ENCODE measurements at regions not wholly inside any gene's neighbourhood (a gene's known extent, or its start where the extent isn't known, plus 50 kb on each side); places are given as distances from the start of the nearest gene placed in this dataset.

GRCh38 chr2:220046507-220046906 lies 419.1 kb downstream of the SLC4A3 start:
- no peak for DNase-seq (ENCODE audit: low read depth in 2 of 2)

DNA sequence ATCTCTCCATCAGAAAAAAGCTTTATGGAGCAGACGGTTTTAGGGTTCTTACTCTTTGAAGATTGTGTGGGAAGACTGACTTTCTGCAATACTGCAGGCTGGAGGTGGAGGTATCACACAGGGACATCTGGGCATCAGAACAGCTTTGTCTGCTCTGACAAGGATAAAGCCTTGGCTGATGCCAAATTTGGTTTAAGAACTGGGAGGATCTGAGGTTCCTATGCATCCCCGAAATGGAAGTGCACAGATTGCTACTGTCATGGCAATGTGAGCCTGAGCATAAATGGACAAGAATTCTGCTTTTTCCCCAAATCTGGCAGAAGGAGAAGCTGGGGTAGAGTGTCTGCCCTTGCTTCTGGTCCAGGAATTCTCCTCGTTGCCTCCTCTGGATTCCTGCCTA lies 424.3 kb downstream of the SLC4A3 start:
- DNase-seq (ENCODE audit: low read depth in 2 of 2) = no peak

DNA sequence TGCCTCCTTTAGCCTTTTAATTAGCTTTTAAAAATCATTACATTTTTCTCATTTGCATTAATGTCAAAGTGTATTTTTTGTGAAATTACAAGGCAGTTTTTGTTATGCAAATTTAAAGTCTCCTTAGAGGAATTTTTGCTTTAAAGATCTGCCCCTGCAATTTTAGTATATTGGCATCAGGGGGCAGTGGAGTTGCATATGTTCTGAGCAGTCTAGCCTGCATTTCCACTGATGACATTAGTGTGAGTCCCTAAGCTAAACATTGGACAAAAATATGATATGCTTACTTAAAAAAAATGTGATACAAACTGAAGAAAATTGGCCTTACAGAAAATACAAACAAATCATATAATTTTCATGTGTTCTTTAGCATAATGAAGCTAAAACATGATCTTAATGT lies 426.5 kb downstream of the SLC4A3 start:
- DNase-seq (ENCODE audit: low read depth in 2 of 2) = no peak

GRCh38 chr2:220057391-220057790 lies 430.0 kb downstream of the SLC4A3 start:
- DNase-seq (ENCODE audit: low read depth in 2 of 2) = no peak

DNA sequence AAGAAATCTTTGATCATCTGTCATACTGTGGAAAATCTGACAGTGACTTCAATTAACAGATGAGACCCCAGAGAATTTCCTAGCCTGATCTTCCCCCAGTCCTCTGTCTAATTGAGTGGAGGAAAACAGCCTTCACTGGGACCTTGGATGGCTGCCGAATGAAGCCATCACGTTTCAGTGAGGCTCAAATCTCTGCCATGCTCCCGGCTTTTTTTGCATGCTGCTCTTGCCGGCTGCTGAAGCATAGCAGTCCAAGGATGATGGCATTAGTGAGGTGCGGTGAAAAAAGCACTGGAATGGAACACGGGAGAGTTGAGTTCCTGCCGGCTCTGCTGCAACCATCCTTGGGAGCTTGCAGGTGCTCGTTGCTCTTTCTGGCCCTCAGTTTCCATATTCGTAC lies 430.5 kb downstream of the SLC4A3 start:
- no peak for DNase-seq (ENCODE audit: low read depth in 2 of 2)

DNA sequence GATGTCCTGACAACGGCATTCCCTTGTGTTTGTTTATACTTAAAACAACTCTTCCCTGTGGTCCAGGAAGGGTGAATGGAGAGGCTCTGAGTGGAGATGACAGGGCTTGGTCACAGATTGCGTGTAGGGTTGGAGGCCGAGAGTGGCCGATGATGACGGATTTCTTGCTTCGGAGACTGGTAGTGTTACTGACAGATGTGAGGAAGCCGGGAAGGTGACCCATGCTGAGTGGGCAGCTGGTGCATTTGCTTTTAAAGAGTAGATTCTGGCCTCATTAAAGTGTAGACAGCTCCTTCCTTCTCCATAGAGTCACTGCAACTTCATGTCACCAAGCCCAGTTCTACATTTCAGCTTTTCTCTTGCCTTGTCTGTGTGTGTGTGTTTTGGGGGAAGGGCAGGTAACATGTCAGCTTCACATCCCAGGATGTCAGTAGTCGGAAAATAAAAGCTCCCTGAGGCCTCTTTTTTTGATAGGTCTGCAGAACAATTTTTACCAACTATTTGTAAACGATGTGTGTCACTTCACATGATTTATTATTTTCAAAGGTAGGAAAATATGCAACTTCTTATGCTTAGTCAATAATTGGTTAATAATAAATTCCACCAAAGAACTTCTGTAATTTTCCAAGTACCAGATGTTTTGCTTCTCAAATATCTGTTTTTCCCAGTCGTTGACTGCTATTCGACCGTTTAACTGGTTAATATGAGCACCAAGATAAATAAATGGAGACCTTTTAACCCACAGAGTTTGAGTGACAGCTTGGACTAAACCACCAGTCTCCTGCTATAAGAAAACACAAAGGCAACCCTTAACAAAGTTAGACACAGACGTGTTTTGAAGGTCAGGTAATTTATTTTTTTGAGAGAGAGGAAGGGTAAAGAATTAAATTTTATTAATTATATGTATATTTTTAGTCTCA lies 436.9 kb downstream of the SLC4A3 start:
- no peak for DNase-seq (ENCODE audit: low read depth in 2 of 2)

DNA sequence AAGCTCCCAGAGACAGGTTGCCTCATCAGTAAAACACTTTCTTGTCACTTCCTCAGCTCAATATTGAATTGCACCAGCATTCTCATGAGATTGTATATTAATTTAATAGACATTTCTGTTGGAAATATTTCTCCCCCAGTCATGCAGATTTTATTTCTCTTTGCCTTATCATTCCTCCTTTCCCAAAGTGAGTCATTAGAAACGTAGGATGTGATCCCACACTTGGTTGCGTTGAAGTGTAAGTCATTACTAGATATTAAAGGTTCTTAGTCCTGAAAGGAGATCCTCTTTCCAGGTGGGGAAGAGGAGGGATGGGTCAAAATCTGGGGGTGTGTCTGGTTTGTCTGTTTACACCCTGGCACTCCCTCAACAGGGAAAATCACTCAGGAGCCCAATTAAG lies 438.2 kb downstream of the SLC4A3 start:
- DNase-seq (ENCODE audit: low read depth in 2 of 2) = no peak

GRCh38 chr2:220068846-220069245 lies 441.4 kb downstream of the SLC4A3 start:
- DNase-seq (ENCODE audit: low read depth in 2 of 2) = no peak

DNA sequence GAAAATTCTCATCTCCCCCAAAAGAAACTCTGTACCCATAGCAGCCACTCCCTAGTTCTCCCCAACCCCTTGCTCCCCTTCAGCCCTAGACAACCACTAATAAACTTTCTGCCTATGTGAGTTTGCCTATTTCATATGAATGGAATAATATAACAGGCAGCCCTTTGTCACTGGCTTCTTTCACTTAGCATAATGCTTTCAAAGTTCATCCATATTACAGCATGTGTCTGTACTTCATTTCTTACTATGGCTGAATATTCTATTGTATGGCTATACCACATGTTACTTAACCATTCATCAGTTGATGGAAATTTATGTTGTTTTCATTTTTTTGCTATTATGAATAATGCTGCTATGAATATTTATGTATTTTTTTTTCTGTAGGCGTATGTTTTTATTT lies 442.9 kb downstream of the SLC4A3 start:
- DNase-seq (ENCODE audit: low read depth in 2 of 2) = no peak

DNA sequence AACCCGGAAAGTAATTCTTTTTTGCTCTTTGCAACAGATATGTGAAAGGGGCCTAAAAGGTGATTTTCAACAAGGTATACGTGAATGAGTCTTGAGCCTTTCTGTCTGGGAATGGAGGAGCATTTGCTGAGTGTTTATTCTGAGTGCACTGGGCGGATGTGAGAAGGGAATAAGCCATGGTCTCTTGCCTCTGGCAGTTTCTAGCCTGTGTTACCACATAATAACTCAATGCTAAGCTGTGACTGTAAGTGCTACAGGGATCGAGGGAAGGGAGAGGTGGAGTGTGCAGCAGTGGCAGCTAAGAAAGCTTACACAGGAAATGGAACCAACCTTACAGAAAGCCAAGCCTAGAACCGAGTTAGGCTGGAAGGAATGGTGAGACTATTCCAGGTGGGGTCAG lies 444.3 kb downstream of the SLC4A3 start:
- DNase-seq (ENCODE audit: low read depth in 2 of 2) = no peak

- no peak for DNase-seq (ENCODE audit: low read depth in 2 of 2)
Measured at GRCh38 chr2:220072669-220073220, 445.3 kb downstream of the SLC4A3 start.

GRCh38 chr2:220075835-220076234 lies 448.4 kb downstream of the SLC4A3 start:
- no peak for DNase-seq (ENCODE audit: low read depth in 2 of 2)

- peak; percentile 71 for DNase-seq (ENCODE audit: low read depth in 2 of 2)
Measured at GRCh38 chr2:220076734-220077133, 449.3 kb downstream of the SLC4A3 start.

DNA sequence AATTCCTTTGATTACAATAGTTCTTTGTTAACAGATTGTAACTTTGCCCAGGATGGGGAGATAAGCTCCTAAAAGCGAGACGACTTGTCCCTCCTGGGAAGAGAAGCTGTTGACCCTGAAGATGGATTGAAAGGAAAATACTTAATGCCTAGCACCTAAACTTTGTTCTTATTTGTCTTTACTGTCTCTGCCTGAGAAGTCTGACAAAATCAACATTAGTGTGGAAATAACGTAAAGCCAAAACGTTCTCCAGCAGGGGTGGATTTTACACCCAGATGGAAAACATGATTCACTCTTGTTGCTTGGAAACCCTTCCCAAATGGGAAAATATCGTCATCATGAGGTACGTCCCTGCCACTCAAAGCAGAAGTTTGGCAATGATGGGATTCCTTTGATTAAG lies 450.1 kb downstream of the SLC4A3 start:
- peak; percentile 34 to 42 for DNase-seq (ENCODE audit: low read depth in 2 of 2)

DNA sequence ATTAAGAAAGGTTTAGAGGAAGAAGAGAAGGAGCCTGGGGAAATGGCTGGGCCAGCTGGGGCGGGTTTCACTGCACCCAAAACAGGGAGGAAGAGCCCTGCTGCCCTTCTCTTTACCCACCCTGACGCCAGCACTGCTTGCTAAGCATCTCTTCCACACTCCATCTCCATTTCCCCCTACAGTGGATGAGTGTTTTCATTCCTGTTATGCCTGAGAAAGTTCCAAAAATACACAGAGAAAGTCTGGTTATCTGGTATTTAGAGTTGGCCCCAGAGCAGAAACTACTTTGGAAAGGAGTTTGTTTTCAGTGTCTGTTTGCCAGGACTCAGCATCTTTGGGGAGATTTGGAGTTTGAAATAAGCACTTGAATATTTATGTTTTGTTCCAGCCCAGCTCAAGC lies 451.0 kb downstream of the SLC4A3 start:
- DNase-seq (ENCODE audit: low read depth in 2 of 2) = peak in 1 of 2 experiments; percentile 13

DNA sequence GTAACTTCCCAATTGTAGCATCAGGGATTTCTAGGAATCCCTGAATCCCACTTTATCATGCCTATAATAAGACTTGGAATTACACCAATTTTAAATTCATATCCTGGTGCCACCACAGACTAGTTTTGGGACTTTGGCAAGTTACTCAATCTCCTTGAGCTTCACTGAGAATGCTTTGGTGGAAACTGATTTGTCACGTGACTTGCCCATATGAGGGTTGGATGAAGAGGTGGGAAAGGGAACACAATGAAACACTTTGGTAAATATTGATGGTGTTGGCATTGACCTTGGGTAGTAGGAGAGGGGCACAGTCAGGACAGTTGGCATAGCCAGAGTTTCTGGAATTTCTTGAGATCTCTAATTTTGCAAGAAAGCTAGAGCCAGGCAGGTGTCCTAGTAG lies 452.2 kb downstream of the SLC4A3 start:
- DNase-seq (ENCODE audit: low read depth in 2 of 2) = no peak

DNA sequence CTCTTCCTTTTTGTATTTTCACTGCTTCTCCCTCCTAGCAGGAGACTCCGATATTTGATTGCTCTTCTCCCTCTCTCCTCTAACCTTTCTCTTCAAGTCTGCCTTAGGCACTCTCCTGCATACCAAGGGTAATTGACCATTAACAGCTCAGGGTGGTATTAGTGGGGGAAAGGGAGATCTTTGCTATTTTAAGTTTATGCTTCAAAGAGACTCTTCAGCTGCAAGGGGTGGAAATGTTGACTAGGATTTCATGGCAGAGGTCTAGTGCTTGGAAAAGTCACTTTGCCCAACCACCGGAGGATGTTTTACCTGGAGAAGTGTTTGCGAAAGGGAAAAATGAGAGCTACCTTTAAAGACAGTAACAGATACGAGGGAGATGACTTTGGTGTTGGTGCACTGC lies 453.7 kb downstream of the SLC4A3 start:
- DNase-seq (ENCODE audit: low read depth in 2 of 2) = no peak

DNA sequence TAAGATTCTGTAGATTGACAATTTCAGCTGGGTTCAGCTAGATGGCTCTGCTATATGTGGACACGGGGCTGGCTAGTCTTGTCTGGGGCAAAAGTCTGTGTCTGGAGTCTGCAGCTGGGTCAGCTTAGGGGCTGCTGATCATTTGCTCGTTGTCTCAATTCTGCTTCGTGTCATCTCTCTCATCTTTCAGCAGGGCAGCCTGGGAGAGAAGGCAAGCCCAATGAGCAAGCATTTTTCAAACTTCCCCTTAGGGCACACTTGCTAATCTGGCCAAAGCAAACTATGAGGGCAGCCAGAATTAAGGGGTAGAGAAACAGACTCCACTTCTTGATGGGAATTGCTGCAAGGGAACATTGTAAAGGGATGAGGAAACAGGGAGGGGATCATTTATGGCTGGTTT lies 462.6 kb downstream of the SLC4A3 start:
- DNase-seq (ENCODE audit: low read depth in 2 of 2) = no peak

GRCh38 chr2:220096406-220096805 lies 469.0 kb downstream of the SLC4A3 start:
- no peak for DNase-seq (ENCODE audit: low read depth in 2 of 2)

DNA sequence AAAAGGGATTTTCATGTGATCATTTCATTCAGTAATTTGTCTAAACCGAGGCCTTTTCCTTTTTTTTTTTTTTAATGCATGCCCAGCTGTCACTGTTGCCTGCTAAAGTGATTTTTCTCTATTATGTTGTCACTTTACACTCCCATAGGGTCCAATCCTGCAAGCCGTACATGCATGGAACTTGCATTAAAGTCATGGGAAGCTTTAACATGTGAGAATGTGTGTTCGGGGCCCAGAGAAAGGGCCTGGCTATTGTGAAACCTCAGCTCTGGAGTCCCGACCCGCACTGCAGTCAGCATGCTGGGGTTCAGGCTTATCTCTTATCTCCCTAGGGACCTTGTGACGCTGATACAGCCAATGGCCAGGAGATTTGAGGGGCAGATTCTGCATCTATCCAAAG lies 474.6 kb downstream of the SLC4A3 start:
- no peak for DNase-seq (ENCODE audit: low read depth in 2 of 2)

DNA sequence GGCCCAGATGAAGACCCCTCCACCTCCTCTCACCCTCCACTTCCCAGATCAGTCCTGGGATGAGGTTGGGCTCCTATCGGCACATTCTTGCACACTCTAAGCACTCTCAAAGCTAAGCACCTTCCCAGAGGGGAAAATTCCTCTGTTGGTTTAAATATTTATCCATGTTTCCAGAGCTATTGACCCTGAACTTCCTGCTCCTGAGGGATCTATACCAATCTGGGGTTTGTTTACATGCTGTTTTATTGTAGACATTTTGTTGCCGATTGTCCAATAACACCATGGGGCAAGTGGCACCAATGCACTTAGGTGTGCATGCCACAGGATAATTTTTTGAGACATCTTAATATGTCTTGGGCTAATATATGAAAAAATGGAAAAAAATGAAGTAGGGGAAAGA lies 476.2 kb downstream of the SLC4A3 start:
- DNase-seq (ENCODE audit: low read depth in 2 of 2) = no peak

DNA sequence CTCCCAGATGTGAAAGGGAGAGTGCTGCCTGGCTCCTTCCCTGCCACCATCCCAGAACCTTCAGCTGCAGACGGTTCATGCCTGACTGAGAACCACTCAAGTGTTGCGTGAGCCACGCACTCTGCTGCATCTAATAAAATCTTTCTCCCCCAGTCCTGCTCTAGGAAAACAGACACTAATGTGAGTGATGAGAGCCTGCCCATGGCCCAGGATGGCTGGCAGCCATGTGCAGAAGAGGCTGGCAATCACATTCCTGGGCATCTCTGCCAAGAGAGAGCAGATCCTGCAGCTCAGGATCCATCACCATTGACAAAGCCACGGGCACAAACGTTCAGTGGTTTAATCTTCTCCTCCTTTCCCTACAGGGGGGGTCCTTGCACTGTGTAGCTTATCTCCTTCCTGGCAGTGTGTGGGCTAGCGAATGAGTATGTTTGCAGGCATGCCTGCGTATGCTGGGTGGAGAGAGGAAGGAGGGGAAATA lies 477.5 kb downstream of the SLC4A3 start:
- peak; percentile 63 to 69 for DNase-seq (ENCODE audit: low read depth in 2 of 2)

DNA sequence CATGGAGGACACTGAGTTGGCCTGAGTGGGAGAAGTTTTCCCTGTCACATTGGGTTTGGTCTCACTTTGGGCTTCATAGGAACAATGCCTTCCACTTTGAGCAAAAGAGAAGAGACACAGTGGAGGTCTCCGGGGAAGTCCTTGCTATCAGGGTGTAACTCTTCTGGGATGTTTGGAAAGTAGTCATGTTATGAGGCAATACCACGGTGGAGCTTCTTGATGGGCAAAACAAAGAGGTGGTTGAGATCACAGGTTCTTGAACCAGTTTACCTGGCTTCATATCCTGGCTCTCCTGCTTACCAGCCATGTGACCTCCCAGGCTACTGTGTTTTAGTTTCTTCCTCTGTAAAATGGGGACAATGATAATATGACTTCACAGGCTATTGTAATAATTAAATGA lies 478.6 kb downstream of the SLC4A3 start:
- DNase-seq (ENCODE audit: low read depth in 2 of 2) = no peak

Data from fibroblast of skin of left quadriceps (primary cell).